ENCODE measurements at regions not wholly inside any gene's neighbourhood (a gene's known extent, or its start where the extent isn't known, plus 50 kb on each side); places are given as distances from the start of the nearest gene placed in this dataset.
A peak's percentile ranks its signal among the peaks of the same experiment; 100 is the strongest.

- Histone ChIP-seq H2BK5ac (ENCODE audit: low read depth, low read length, poor library complexity, severe bottlenecking) (no peak overlapping the region), H2BK120ac (ENCODE audit: low read depth, low read length) (no peak overlapping the region), H3K23ac (ENCODE audit: low read length in 2 of 2) (no peak overlapping the region), H3K79me1 (replicated peaks; ENCODE audit: low read length, poor library complexity, severe bottlenecking) (no peaks in the 10 kb centered on the region), H3K36me3 (ENCODE audit: control insufficient read depth in 1 of 2, insufficient read depth in 2 of 2, low read depth in 1 of 2, low read length in 2 of 2) (peaks cover 0 to 47% of the 10 kb centered on the region in 2 experiments), H3K4me2 (ENCODE audit: low read length, poor library complexity, severe bottlenecking) (no peak overlapping the region), H3K9ac (ENCODE audit: low read length) (no peak overlapping the region), H3K18ac (ENCODE audit: low read depth in 1 of 2, low read length in 2 of 2) (no peak overlapping the region), H4K8ac (ENCODE audit: low read length) (no peak overlapping the region), H3K4ac (ENCODE audit: low read depth in 1 of 2, low read length in 2 of 2) (no peak overlapping the region), H2BK15ac (ENCODE audit: low read depth, poor library complexity, severe bottlenecking) (no peak overlapping the region), H2AFZ (ENCODE audit: low read depth, low read length) (no peak overlapping the region), H3K27me3 (ENCODE audit: control insufficient read depth in 1 of 2, insufficient read depth in 1 of 2, low read length in 2 of 2) (no peaks in the 10 kb centered on the region), H3K4me3 (ENCODE audit: insufficient read depth in 1 of 2, low read depth in 1 of 2, low read length in 2 of 2) (no peak overlapping the region), H2AK5ac (ENCODE audit: low read length, severe bottlenecking) (no peak overlapping the region), H3K14ac (ENCODE audit: low read length in 2 of 2) (peak overlapping the region in 1 of 2 experiments; percentile 10), H2BK12ac (ENCODE audit: low read length in 2 of 2) (no peak overlapping the region), H3K27ac (ENCODE audit: low read length, poor library complexity, severe bottlenecking) (no peak overlapping the region), H3K9me3 (ENCODE audit: control insufficient read depth, low read length) (no peaks in the 10 kb centered on the region), H3K4me1 (ENCODE audit: control insufficient read depth, insufficient read depth, low read depth, low read length) (peaks cover under 1% of the 10 kb centered on the region), H4K91ac (ENCODE audit: low read length) (no peak overlapping the region)
- no peak for DNase-seq
- WGBS = 87% methylated on average over 17 of the region's 17 CpGs
These were observed 89.2 kb upstream of the CLMN start for GRCh38 chr14:95408731-95409476.

- H2AK5ac ChIP-seq (ENCODE audit: low read length, severe bottlenecking) = no peak overlapping the region
- no peak overlapping the region for H2AFZ ChIP-seq (ENCODE audit: low read depth, low read length)
- no peak overlapping the region for H2BK5ac ChIP-seq (ENCODE audit: low read depth, low read length, poor library complexity, severe bottlenecking)
- H4K8ac ChIP-seq (ENCODE audit: low read length) = no peak overlapping the region
- H3K4me1 ChIP-seq (ENCODE audit: control insufficient read depth, insufficient read depth, low read depth, low read length) = no peaks in the 10 kb centered on the region
- no peak overlapping the region for H3K9ac ChIP-seq (ENCODE audit: low read length)
- no peak overlapping the region for H3K27ac ChIP-seq (ENCODE audit: low read length, poor library complexity, severe bottlenecking)
- peaks cover 0 to 43% of the 10 kb centered on the region in 2 experiments for H3K36me3 ChIP-seq (ENCODE audit: control insufficient read depth in 1 of 2, insufficient read depth in 2 of 2, low read depth in 1 of 2, low read length in 2 of 2)
- no peaks in the 10 kb centered on the region for H3K9me3 ChIP-seq (ENCODE audit: control insufficient read depth, low read length)
- no peak overlapping the region for H2BK120ac ChIP-seq (ENCODE audit: low read depth, low read length)
- H3K27me3 ChIP-seq (ENCODE audit: control insufficient read depth in 1 of 2, insufficient read depth in 1 of 2, low read length in 2 of 2) = no peaks in the 10 kb centered on the region
- H4K91ac ChIP-seq (ENCODE audit: low read length) = no peak overlapping the region
- H3K23ac ChIP-seq (ENCODE audit: low read length in 2 of 2) = no peak overlapping the region
- 83% methylated on average over 7 of the region's 8 CpGs for WGBS
- H3K4me2 ChIP-seq (ENCODE audit: low read length, poor library complexity, severe bottlenecking) = no peak overlapping the region
- H3K18ac ChIP-seq (ENCODE audit: low read depth in 1 of 2, low read length in 2 of 2) = no peak overlapping the region
- no peak overlapping the region for H3K4me3 ChIP-seq (ENCODE audit: insufficient read depth in 1 of 2, low read depth in 1 of 2, low read length in 2 of 2)
- no peak overlapping the region for H3K14ac ChIP-seq (ENCODE audit: low read length in 2 of 2)
- no peaks in the 10 kb centered on the region for H3K79me1 ChIP-seq (replicated peaks; ENCODE audit: low read length, poor library complexity, severe bottlenecking)
- no peak overlapping the region for H2BK15ac ChIP-seq (ENCODE audit: low read depth, poor library complexity, severe bottlenecking)
- no peak overlapping the region for H2BK12ac ChIP-seq (ENCODE audit: low read length in 2 of 2)
- H3K4ac ChIP-seq (ENCODE audit: low read depth in 1 of 2, low read length in 2 of 2) = no peak overlapping the region
- DNase-seq = no peak
These were observed 87.6 kb upstream of the CLMN start for GRCh38 chr14:95407354-95407753.

- Histone ChIP-seq H2BK12ac (ENCODE audit: low read length in 2 of 2) (no peak overlapping the region), H3K36me3 (ENCODE audit: control insufficient read depth in 1 of 2, insufficient read depth in 2 of 2, low read depth in 1 of 2, low read length in 2 of 2) (peaks cover 0 to 38% of the 10 kb centered on the region in 2 experiments), H2BK5ac (ENCODE audit: low read depth, low read length, poor library complexity, severe bottlenecking) (no peak overlapping the region), H3K79me1 (replicated peaks; ENCODE audit: low read length, poor library complexity, severe bottlenecking) (no peaks in the 10 kb centered on the region), H3K4me1 (ENCODE audit: control insufficient read depth, insufficient read depth, low read depth, low read length) (no peaks in the 10 kb centered on the region), H2AK5ac (ENCODE audit: low read length, severe bottlenecking) (no peak overlapping the region), H3K14ac (ENCODE audit: low read length in 2 of 2) (no peak overlapping the region), H3K4me3 (ENCODE audit: insufficient read depth in 1 of 2, low read depth in 1 of 2, low read length in 2 of 2) (no peak overlapping the region), H3K9me3 (ENCODE audit: control insufficient read depth, low read length) (no peaks in the 10 kb centered on the region), H3K4ac (ENCODE audit: low read depth in 1 of 2, low read length in 2 of 2) (no peak overlapping the region), H3K9ac (ENCODE audit: low read length) (no peak overlapping the region), H4K91ac (ENCODE audit: low read length) (no peak overlapping the region), H4K8ac (ENCODE audit: low read length) (no peak overlapping the region), H3K4me2 (ENCODE audit: low read length, poor library complexity, severe bottlenecking) (no peak overlapping the region), H3K18ac (ENCODE audit: low read depth in 1 of 2, low read length in 2 of 2) (no peak overlapping the region), H2BK15ac (ENCODE audit: low read depth, poor library complexity, severe bottlenecking) (no peak overlapping the region), H2AFZ (ENCODE audit: low read depth, low read length) (no peak overlapping the region), H3K27ac (ENCODE audit: low read length, poor library complexity, severe bottlenecking) (no peak overlapping the region), H2BK120ac (ENCODE audit: low read depth, low read length) (no peak overlapping the region), H3K27me3 (ENCODE audit: control insufficient read depth in 1 of 2, insufficient read depth in 1 of 2, low read length in 2 of 2) (no peaks in the 10 kb centered on the region), H3K23ac (ENCODE audit: low read length in 2 of 2) (no peak overlapping the region)
- no peak for DNase-seq
- 69% methylated on average over 5 of the region's 5 CpGs for WGBS
These were observed 87.1 kb upstream of the CLMN start for GRCh38 chr14:95406756-95407277.

GRCh38 chr14:95404583-95404982 lies 84.9 kb upstream of the CLMN start:
- H4K8ac ChIP-seq (ENCODE audit: low read length) = no peak overlapping the region
- no peak overlapping the region for H3K4me3 ChIP-seq (ENCODE audit: insufficient read depth in 1 of 2, low read depth in 1 of 2, low read length in 2 of 2)
- no peaks in the 10 kb centered on the region for H3K9me3 ChIP-seq (ENCODE audit: control insufficient read depth, low read length)
- H4K91ac ChIP-seq (ENCODE audit: low read length) = no peak overlapping the region
- H2BK120ac ChIP-seq (ENCODE audit: low read depth, low read length) = no peak overlapping the region
- no peak overlapping the region for H3K9ac ChIP-seq (ENCODE audit: low read length)
- H3K27ac ChIP-seq (ENCODE audit: low read length, poor library complexity, severe bottlenecking) = no peak overlapping the region
- H2AK5ac ChIP-seq (ENCODE audit: low read length, severe bottlenecking) = no peak overlapping the region
- H3K36me3 ChIP-seq (ENCODE audit: control insufficient read depth in 1 of 2, insufficient read depth in 2 of 2, low read depth in 1 of 2, low read length in 2 of 2) = peaks cover 0 to 16% of the 10 kb centered on the region in 2 experiments
- H2BK12ac ChIP-seq (ENCODE audit: low read length in 2 of 2) = no peak overlapping the region
- no peak overlapping the region for H2BK15ac ChIP-seq (ENCODE audit: low read depth, poor library complexity, severe bottlenecking)
- H3K4me1 ChIP-seq (ENCODE audit: control insufficient read depth, insufficient read depth, low read depth, low read length) = no peaks in the 10 kb centered on the region
- H3K27me3 ChIP-seq (ENCODE audit: control insufficient read depth in 1 of 2, insufficient read depth in 1 of 2, low read length in 2 of 2) = no peaks in the 10 kb centered on the region
- no peak overlapping the region for H3K23ac ChIP-seq (ENCODE audit: low read length in 2 of 2)
- H3K14ac ChIP-seq (ENCODE audit: low read length in 2 of 2) = no peak overlapping the region
- no peak overlapping the region for H3K18ac ChIP-seq (ENCODE audit: low read depth in 1 of 2, low read length in 2 of 2)
- DNase-seq = no peak
- no peak overlapping the region for H3K4ac ChIP-seq (ENCODE audit: low read depth in 1 of 2, low read length in 2 of 2)
- no peaks in the 10 kb centered on the region for H3K79me1 ChIP-seq (replicated peaks; ENCODE audit: low read length, poor library complexity, severe bottlenecking)
- 68% methylated on average over 7 of the region's 7 CpGs for WGBS
- no peak overlapping the region for H3K4me2 ChIP-seq (ENCODE audit: low read length, poor library complexity, severe bottlenecking)
- no peak overlapping the region for H2BK5ac ChIP-seq (ENCODE audit: low read depth, low read length, poor library complexity, severe bottlenecking)
- H2AFZ ChIP-seq (ENCODE audit: low read depth, low read length) = no peak overlapping the region
